HL-60 (cell line): ENCODE measurements at regions not wholly inside any gene's neighbourhood (a gene's known extent, or its start where the extent isn't known, plus 50 kb on each side); places are given as distances from the start of the nearest gene placed in this dataset.

Source experiments
- DNase-seq, 2 experiments: peaks; one replicate each; pipeline ENCODE4 v3.0.0-alpha.2; 2010 to 2020; ENCODE audit warnings: low read depth in 1 of 2, low spot score in 1 of 2
- H3K27ac ChIP-seq: fragments of 250-450 bp; sonication (Bioruptor Pico); replicated peaks from 2 replicates; pipeline ENCODE4 v1.5.1; 2020; ENCODE audit warnings: mild to moderate bottlenecking, moderate library complexity
- H3K27me3 ChIP-seq: fragments of 250-450 bp; sonication (Bioruptor Pico); 2 replicates; pipeline ENCODE4 v1.5.1; 2021; ENCODE audit warnings: mild to moderate bottlenecking, moderate library complexity; ENCODE audit not compliant: insufficient read depth, poor library complexity, severe bottlenecking
- H3K4me3 ChIP-seq: replicated peaks from 2 replicates; pipeline ENCODE4 v1.5.1; 2011; ENCODE audit warnings: mild to moderate bottlenecking, control low read depth, low read length; ENCODE audit not compliant: insufficient read depth
- GABPA ChIP-seq: IDR thresholded peaks from 2 replicates; pipeline ENCODE4 v1.6.1; 2012; ENCODE audit warnings: low read depth
- POLR2AphosphoS5 ChIP-seq: IDR thresholded peaks from 2 replicates; pipeline ENCODE4 v1.6.1; 2012; ENCODE audit warnings: low read depth
- SPI1 ChIP-seq: IDR thresholded peaks from 2 replicates; pipeline ENCODE4 v1.6.1; 2012; ENCODE audit warnings: low read depth, mild to moderate bottlenecking, borderline replicate concordance
- TF ChIP-seq, protein P1 (sequence below): IDR thresholded peaks from 2 replicates; pipeline ENCODE4 v1.6.1; 2012; ENCODE audit warnings: low read depth; ENCODE audit not compliant: insufficient replicate concordance
- TF ChIP-seq, protein P2 (sequence below): IDR thresholded peaks from one replicate; pipeline ENCODE4 v1.5.1; 2011; ENCODE audit warnings: low read length, control low read depth, inconsistent platforms; ENCODE audit not compliant: insufficient read depth

DNA sequence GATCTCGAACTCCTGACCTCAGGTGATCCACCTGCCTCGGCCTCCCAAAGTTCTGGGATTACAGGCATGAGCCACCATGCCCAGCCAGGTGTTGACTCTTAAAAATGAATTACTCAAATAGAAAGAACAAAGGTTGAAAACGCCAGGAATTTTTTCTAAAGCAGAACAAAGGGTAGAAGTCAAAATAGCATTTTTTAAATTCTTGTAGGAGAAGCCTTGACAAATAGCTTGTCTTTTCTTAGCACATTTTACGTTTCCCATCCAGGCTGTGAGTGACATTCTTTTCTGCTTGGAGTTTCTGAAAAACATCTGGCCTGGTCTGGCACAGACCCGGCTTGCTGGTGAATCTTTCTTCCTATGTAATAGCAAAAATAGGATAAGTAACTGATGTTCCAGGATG is 169.4 kb upstream of the ZNF462 start:
- TF ChIP-seq, protein P1, sequence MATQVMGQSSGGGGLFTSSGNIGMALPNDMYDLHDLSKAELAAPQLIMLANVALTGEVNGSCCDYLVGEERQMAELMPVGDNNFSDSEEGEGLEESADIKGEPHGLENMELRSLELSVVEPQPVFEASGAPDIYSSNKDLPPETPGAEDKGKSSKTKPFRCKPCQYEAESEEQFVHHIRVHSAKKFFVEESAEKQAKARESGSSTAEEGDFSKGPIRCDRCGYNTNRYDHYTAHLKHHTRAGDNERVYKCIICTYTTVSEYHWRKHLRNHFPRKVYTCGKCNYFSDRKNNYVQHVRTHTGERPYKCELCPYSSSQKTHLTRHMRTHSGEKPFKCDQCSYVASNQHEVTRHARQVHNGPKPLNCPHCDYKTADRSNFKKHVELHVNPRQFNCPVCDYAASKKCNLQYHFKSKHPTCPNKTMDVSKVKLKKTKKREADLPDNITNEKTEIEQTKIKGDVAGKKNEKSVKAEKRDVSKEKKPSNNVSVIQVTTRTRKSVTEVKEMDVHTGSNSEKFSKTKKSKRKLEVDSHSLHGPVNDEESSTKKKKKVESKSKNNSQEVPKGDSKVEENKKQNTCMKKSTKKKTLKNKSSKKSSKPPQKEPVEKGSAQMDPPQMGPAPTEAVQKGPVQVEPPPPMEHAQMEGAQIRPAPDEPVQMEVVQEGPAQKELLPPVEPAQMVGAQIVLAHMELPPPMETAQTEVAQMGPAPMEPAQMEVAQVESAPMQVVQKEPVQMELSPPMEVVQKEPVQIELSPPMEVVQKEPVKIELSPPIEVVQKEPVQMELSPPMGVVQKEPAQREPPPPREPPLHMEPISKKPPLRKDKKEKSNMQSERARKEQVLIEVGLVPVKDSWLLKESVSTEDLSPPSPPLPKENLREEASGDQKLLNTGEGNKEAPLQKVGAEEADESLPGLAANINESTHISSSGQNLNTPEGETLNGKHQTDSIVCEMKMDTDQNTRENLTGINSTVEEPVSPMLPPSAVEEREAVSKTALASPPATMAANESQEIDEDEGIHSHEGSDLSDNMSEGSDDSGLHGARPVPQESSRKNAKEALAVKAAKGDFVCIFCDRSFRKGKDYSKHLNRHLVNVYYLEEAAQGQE, result no peak
- TF ChIP-seq, protein P2, sequence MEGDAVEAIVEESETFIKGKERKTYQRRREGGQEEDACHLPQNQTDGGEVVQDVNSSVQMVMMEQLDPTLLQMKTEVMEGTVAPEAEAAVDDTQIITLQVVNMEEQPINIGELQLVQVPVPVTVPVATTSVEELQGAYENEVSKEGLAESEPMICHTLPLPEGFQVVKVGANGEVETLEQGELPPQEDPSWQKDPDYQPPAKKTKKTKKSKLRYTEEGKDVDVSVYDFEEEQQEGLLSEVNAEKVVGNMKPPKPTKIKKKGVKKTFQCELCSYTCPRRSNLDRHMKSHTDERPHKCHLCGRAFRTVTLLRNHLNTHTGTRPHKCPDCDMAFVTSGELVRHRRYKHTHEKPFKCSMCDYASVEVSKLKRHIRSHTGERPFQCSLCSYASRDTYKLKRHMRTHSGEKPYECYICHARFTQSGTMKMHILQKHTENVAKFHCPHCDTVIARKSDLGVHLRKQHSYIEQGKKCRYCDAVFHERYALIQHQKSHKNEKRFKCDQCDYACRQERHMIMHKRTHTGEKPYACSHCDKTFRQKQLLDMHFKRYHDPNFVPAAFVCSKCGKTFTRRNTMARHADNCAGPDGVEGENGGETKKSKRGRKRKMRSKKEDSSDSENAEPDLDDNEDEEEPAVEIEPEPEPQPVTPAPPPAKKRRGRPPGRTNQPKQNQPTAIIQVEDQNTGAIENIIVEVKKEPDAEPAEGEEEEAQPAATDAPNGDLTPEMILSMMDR, result no peak
- TF ChIP-seq SPI1, result no peak
- H3K27me3 ChIP-seq, result no peaks in the 10 kb centered on the region
- H3K4me3 ChIP-seq, result no peak overlapping the region
- H3K27ac ChIP-seq, result no peak overlapping the region
- no peak for DNase-seq

DNA sequence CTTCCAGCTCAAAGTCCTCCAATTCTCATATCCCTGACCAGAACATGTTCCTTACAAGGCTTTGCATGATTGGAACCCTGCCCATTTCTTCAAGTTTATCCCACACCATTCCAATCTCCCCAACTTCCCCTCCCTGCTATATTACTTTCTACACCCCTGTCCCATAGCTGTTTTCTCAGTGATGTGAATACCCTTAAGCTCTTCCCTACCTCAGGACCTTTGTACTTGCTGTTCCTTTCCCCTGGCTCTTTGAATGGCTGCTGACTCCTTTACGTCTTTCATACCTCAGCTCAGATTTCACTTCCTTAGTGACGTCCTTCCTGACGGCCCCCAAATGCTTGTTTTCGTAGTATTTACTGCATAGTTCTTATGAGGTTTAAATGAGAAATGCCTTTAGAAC is 166.2 kb upstream of the ZNF462 start:
- H3K4me3 ChIP-seq, result no peak overlapping the region
- H3K27ac ChIP-seq, result no peak overlapping the region
- H3K27me3 ChIP-seq, result no peaks in the 10 kb centered on the region
- TF ChIP-seq, protein P1, result no peak
- TF ChIP-seq SPI1 (no peak), POLR2AphosphoS5 (no peak)
- DNase-seq, result no peak

DNA sequence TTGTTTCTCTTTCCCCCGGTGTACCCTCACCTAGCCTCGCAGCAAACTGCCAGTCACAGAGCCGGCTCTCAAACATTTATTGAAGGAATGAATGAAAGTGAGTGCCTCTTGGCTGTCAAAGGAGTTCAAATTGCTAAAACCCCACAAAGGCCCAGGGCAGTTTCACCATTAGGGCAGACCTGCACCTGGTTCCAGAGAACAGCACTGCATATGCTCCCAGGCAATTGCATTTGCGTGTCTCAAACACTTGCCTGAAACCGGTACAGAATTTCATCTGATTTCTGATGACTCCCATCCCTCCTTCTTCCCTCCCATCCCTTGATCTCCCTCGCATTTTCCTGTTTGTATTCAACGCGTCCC is 165.6 kb upstream of the ZNF462 start:
- no peak overlapping the region for H3K27ac ChIP-seq
- DNase-seq, result no peak
- no peak overlapping the region for H3K4me3 ChIP-seq
- no peaks in the 10 kb centered on the region for H3K27me3 ChIP-seq
- TF ChIP-seq SPI1, result no peak
- no peak for TF ChIP-seq POLR2AphosphoS5
- TF ChIP-seq, protein P2, result no peak
- TF ChIP-seq, protein P1, result no peak
- TF ChIP-seq GABPA, result no peak
